Stimulated activated CD4-positive, alpha-beta T cell treated with anti-CD3 and anti-CD28 coated beads, TNF-alpha, amount 100 ng/mL, for 24 hours (primary cell): ENCODE measurements at regions not wholly inside any gene's neighbourhood (a gene's known extent, or its start where the extent isn't known, plus 50 kb on each side); places are given as distances from the start of the nearest gene placed in this dataset.
"Not testable (repeated sequence)": the region's sequence is repeated elsewhere in the genome, so short reads cannot be mapped to it uniquely, and the experiment has no call there.

ENCODE experiments used
- DNase-seq, 3 experiments: peaks; one replicate each; pipeline ENCODE4 v3.0.0-alpha.2; 2020; ENCODE audit warnings: low read depth in 3 of 3

DNA sequence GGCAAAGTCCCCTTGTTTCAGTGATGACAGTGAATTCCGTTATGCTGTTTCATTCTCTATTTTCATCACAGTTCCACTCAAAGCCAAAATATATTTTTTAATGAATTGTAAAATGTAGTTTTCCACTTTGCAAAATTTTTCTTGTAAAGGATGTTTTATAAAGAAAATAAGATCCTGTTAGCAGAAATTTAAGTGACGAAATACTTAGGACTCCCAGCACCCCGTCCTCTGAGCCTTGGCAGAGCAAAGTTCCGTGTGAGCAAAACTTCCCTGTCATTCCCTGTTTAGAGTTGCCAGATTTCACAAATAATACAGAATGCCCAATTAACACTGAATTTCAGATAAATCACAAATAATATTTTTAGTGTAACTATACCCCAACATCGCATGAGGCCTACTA is 81.0 kb upstream of the RBPJ start:
- no peak for DNase-seq

GRCh38 chr4:26241179-26241578 is 79.6 kb upstream of the RBPJ start:
- no peak for DNase-seq

DNA sequence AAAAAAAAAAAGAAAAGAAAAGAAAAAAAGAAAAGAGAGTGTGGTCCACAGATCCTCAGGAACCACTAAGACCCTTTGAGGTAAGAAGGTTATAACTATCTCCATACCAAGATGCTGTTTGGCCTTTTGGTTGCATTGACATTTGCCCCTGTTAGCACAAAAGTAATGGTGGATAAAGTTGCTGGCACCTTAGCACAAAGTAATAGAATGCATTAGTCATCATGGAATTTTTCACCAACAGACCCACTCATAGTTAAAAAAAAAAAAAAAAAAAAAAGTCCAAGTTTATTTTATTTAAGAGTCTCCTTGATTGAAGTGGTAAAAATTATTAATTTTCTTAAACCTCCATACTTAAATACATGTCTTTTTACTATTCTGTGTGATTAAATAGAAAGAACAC is 78.4 kb upstream of the RBPJ start:
- no peak for DNase-seq

- DNase-seq: not testable (repeated sequence)
Observed at GRCh38 chr4:26244138-26244537, 76.7 kb upstream of the RBPJ start.

DNA sequence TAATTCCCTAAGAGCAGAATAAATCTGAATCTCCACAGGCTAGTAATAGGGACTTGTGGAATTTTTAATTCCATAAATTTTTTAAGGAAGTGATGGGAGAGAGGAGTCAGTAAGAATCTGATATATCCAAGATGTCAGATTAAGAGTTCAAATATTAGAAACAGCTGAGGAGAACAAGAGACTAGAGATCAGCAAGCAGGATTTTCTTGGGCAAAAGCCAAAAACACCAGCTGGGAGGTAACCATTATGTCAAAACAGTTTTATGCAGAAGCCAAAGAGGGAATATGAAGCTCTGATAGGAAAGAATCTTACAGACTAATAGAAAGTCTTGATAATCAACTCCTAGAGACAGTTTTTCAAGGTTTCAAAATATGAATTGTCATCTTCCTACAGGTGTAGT is 72.2 kb upstream of the RBPJ start:
- DNase-seq: no peak

GRCh38 chr4:26252349-26253025 is 68.3 kb upstream of the RBPJ start:
- DNase-seq: no peak

GRCh38 chr4:26253968-26254367 is 66.8 kb upstream of the RBPJ start:
- no peak for DNase-seq

- DNase-seq: no peak
Observed at GRCh38 chr4:26255989-26256388, 64.8 kb upstream of the RBPJ start.

GRCh38 chr4:26257444-26257843 is 63.4 kb upstream of the RBPJ start:
- DNase-seq: not testable (repeated sequence)

DNA sequence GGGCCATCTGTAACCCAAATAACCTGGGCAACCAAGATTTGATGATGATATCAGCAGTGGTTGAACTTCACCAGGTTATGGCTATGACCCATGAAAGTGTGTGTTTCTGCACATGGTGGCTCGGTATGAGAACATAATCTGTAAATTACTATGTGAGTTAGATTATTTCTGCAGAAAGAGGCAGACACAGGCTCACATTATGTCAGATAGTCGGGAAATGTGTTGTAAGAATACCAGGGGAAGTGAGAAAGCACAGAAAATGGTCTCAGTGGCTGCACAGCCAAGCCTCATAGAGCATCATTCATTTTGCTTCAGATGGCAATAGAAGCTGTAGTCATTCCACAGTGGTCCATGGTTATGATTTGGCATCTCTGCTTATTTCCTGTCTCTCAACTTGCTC is 63.0 kb upstream of the RBPJ start:
- DNase-seq: no peak

DNA sequence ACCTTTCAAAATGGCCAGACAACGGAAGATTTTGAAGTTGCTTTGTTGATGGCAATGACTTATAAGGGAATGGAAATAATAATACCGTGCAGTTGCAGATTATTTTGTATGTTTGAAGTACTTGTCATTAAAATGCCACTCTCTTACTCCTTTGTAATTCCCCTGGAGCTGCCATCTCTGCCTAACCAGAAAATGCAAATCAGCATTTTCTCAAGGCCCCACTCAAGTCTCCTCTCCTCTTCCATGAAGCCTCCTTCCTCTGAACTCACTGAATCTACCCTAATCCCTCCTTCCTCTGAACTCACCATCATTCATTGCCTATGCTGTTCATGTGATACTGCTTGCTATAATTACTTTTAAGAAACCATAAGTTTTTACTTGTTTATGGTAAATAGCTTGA is 60.2 kb upstream of the RBPJ start:
- no peak for DNase-seq

DNA sequence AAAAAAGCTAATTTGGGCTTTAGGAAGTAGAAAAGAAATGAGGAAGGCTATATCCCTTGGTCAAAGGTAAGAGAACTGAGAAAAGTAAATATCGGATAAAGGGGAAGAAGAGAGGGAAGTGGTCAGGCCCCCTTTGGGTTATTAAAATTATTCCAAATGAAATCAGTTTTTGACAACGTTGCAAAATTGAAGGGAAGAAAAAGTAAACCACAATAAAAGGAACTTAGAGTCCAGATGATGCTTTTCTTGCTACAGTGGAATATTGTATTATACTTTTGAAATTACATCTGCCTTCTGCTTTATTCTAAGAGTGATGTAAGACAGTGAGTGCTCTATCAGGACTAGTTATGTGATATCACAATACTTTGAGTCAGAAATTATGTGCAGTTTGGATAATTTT is 59.4 kb upstream of the RBPJ start:
- DNase-seq: no peak

- no peak for DNase-seq
Observed at GRCh38 chr4:26263165-26263564, 57.6 kb upstream of the RBPJ start.

DNA sequence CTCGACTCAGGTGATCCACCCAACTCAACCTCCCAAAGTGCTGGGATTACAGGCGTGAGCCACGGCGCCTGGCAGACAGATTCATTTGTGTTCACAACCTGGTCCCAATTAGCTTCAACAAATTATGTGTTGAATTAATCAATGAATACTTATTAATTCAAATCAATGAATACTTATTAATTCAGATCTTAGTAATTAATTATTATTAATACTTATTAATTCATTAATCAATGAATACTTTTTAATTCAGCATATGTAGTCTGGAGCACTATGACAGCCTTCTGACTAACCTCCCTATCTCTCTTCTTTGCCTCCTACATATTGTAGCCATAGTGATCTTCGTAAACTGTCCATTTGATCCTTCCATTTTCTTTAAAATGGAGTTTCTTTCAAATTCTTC is 56.7 kb upstream of the RBPJ start:
- no peak for DNase-seq

- DNase-seq: no peak
Observed at GRCh38 chr4:26267087-26267486, 53.7 kb upstream of the RBPJ start.

- no peak for DNase-seq
Observed at GRCh38 chr4:26268246-26268645, 52.6 kb upstream of the RBPJ start.

GRCh38 chr4:26269038-26269437 is 51.8 kb upstream of the RBPJ start:
- no peak for DNase-seq
